GM12865 (cell line): ENCODE measurements at regions not wholly inside any gene's neighbourhood (a gene's known extent, or its start where the extent isn't known, plus 50 kb on each side); places are given as distances from the start of the nearest gene placed in this dataset.

Experiments
- DNase-seq: peaks from one replicate; pipeline ENCODE4 v3.0.0; 2010; ENCODE audit warnings: low read depth
- H3K4me3 ChIP-seq: 2 replicates; pipeline ENCODE4 v1.5.1; 2011; ENCODE audit warnings: mild to moderate bottlenecking, low read depth, low read length, control low read depth
- CTCF ChIP-seq: IDR thresholded peaks from 2 replicates; pipeline ENCODE4 v1.5.1; 2011; ENCODE audit warnings: low read length, control low read depth, low read depth, inconsistent platforms; ENCODE audit not compliant: insufficient read depth; ENCODE audit errors: missing control alignments

GRCh38 chr7:1296356-1296981 lies 63.8 kb downstream of the UNCX start:
- H3K4me3 ChIP-seq, result no peak overlapping the region
- no peak for TF ChIP-seq CTCF
- no peak for DNase-seq

- no peak for TF ChIP-seq CTCF
- DNase-seq, result no peak
- H3K4me3 ChIP-seq, result no peak overlapping the region
Measured at GRCh38 chr7:1297017-1297960, 64.6 kb downstream of the UNCX start.

- no peak overlapping the region for H3K4me3 ChIP-seq
- no peak for TF ChIP-seq CTCF
- no peak for DNase-seq
Measured at GRCh38 chr7:1298051-1298930, 65.6 kb downstream of the UNCX start.

DNA sequence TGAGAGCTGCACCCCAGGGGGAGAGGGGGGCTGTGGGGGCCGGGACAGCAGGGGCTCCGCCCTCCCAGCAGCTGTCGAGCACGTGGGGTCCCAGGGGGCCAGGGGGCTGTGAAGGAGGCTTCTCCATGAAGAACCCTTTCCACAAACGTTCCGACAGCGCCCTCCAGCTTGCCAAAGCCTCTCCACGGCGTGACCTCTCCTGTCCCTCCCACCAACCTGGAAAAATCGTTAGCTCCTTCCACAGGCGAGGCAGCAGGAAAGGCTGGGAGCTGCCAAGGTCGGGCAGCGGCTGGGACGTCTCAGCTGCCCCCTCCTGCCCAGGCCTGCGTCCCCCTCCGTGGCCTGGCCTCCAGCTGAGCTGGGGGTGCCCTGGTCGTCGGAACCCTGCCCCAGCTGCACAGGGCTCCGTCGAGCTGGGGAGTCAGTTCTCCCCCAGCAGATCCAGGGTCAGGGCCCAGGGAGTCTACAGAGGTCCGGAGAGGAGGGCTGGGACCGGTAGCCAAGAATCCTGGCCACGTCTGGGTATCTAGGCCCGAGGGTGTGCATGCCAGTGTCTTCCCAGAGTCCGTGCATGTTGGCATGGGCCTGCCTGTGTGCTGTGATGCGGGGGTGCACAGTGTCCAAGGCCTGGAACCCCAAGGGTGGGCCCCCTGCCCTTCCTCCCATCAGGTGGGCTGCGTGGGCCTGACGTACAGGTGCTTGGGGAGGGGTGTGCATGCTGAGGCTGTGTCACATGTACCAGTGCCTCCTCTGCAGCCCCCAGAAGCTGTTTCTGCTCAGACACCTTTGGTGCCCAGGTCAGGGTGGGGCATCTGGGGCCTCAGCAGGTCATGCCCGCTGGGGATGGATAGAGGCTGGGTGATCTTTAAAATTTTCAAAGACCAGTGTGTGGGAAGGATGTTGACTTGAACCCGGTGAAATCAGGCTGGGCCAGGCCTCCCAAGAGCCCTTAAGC lies 66.5 kb downstream of the UNCX start:
- no peak for DNase-seq
- no peak overlapping the region for H3K4me3 ChIP-seq
- no peak for TF ChIP-seq CTCF

GRCh38 chr7:1300206-1300605 lies 67.5 kb downstream of the UNCX start:
- no peak for DNase-seq
- no peak for TF ChIP-seq CTCF
- H3K4me3 ChIP-seq, result no peak overlapping the region

- no peak for DNase-seq
- H3K4me3 ChIP-seq, result no peak overlapping the region
- no peak for TF ChIP-seq CTCF
Measured at GRCh38 chr7:1300636-1301035, 68.0 kb downstream of the UNCX start.
